OCI-LY7 (cell line): ENCODE measurements at regions not wholly inside any gene's neighbourhood (a gene's known extent, or its start where the extent isn't known, plus 50 kb on each side); places are given as distances from the start of the nearest gene placed in this dataset.

Experiments
- CTCF ChIP-seq: fragments of 200-600 bp; sonication (generic); conservative IDR thresholded peaks from 2 replicates; pipeline ENCODE4 v1.5.1; 2014; ENCODE audit warnings: mild to moderate bottlenecking, antibody characterized with exemption, low read length, moderate library complexity, mixed read lengths
- EZH2phosphoT487 ChIP-seq: fragments of 200-600 bp; sonication (generic); IDR thresholded peaks from 2 replicates; pipeline ENCODE4 v1.6.1; 2018; ENCODE audit warnings: low read depth, borderline replicate concordance, mild to moderate bottlenecking, mixed run types, antibody characterized with exemption, low read length, moderate library complexity, mixed read lengths

- TF ChIP-seq CTCF (no peak), EZH2phosphoT487 (no peak)
Observed at GRCh38 chrY:8342173-8342572, 995.1 kb upstream of the TSPY4 start.
